ENCODE measurements at regions not wholly inside any gene's neighbourhood (a gene's known extent, or its start where the extent isn't known, plus 50 kb on each side); places are given as distances from the start of the nearest gene placed in this dataset.

DNA sequence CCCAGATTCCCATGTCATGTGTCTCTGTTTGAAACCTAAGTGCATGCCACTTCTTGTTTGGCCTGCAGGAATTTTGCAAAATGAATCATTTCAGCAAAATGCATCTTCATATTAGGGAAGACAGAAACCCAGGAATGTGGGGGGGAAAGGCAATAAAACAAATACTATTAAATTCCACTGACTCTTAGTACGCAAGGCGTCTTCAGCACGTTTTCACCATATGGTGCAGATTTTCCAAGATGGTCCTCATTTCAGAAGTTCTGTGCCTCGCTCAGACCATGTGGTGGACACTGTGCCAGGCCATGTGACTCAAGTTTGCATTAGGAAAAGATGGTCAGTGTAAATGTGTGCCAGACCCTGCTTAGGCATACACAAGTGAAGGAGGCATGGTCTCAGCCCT lies 184.0 kb downstream of the ACTL7B start:
- TF ChIP-seq, protein P1, sequence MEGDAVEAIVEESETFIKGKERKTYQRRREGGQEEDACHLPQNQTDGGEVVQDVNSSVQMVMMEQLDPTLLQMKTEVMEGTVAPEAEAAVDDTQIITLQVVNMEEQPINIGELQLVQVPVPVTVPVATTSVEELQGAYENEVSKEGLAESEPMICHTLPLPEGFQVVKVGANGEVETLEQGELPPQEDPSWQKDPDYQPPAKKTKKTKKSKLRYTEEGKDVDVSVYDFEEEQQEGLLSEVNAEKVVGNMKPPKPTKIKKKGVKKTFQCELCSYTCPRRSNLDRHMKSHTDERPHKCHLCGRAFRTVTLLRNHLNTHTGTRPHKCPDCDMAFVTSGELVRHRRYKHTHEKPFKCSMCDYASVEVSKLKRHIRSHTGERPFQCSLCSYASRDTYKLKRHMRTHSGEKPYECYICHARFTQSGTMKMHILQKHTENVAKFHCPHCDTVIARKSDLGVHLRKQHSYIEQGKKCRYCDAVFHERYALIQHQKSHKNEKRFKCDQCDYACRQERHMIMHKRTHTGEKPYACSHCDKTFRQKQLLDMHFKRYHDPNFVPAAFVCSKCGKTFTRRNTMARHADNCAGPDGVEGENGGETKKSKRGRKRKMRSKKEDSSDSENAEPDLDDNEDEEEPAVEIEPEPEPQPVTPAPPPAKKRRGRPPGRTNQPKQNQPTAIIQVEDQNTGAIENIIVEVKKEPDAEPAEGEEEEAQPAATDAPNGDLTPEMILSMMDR (IDR thresholded peaks at IDR 0.05): no peak
- TF ChIP-seq POLR2A (IDR thresholded peaks at IDR 0.05): no peak
